PC-9 (cell line): ENCODE measurements at regions not wholly inside any gene's neighbourhood (a gene's known extent, or its start where the extent isn't known, plus 50 kb on each side); places are given as distances from the start of the nearest gene placed in this dataset.

ENCODE experiments used
- BruUV-seq: library from RNA; stranded (reverse); fragments of 400-500 nt; replicated peaks from 2 replicates; lab custom pipeline; 2021; lab: Mats Ljungman, UMichigan
- CTCF ChIA-PET: fragments of 300-600 bp; sonication (Branson Sonifier 250); formaldehyde crosslinking; loops from one replicate; lab custom pipeline; 2022; ENCODE audit warnings: antibody characterized with exemption; lab: Charles Lee
- POLR2A ChIA-PET: fragments of 300-600 bp; sonication (Branson Sonifier 250); formaldehyde crosslinking; loops from one replicate; lab custom pipeline; 2022; ENCODE audit warnings: antibody characterized with exemption; ENCODE audit not compliant: unreplicated experiment; lab: Charles Lee
- DNase-seq, 2 experiments: peaks; one replicate each; pipeline versions ENCODE4 v3.0.0 to v3.0.0-alpha.2; 2015 to 2022; ENCODE audit warnings: mixed read lengths in 1 of 2
- H2AFZ ChIP-seq: fragments of 200-600 bp; sonication (generic); 2 replicates; pipeline ENCODE4 v1.8.1; 2017; ENCODE audit warnings: antibody characterized with exemption
- H3F3A ChIP-seq: fragments of 200-600 bp; sonication (generic); 2 replicates; pipeline ENCODE4 v1.8.1; 2017; ENCODE audit warnings: antibody characterized with exemption, mild to moderate bottlenecking, low read depth; ENCODE audit not compliant: insufficient read depth
- H3K27ac ChIP-seq: fragments of 200-600 bp; sonication (generic); 2 replicates; pipeline ENCODE4 v1.6.1; 2016; ENCODE audit warnings: mixed run types
- H3K27me3 ChIP-seq: fragments of 200-600 bp; sonication (generic); 2 replicates; pipeline ENCODE4 v1.6.1; 2016; ENCODE audit warnings: low read depth, mixed run types; ENCODE audit not compliant: insufficient read depth
- H3K36me3 ChIP-seq: fragments of 200-600 bp; sonication (generic); 2 replicates; pipeline ENCODE4 v1.6.1; 2016; ENCODE audit warnings: low read depth, mixed run types
- H3K4me1 ChIP-seq: fragments of 200-600 bp; sonication (generic); replicated peaks from 2 replicates; pipeline ENCODE4 v1.6.1; 2016; ENCODE audit warnings: mixed run types; ENCODE audit not compliant: insufficient read depth
- H3K4me2 ChIP-seq: fragments of 200-600 bp; sonication (generic); 2 replicates; pipeline ENCODE4 v1.6.1; 2017; ENCODE audit warnings: mixed run types
- H3K4me3 ChIP-seq: fragments of 200-600 bp; sonication (generic); 2 replicates; pipeline ENCODE4 v1.6.1; 2016; ENCODE audit warnings: mixed run types
- H3K79me2 ChIP-seq: fragments of 200-600 bp; sonication (generic); 2 replicates; pipeline ENCODE4 v1.6.1; 2017; ENCODE audit warnings: low read depth, mixed run types
- H3K9me2 ChIP-seq: fragments of 200-600 bp; sonication (generic); 2 replicates; pipeline ENCODE4 v1.8.1; 2017; ENCODE audit warnings: mild to moderate bottlenecking; ENCODE audit not compliant: insufficient read depth
- H3K9me3 ChIP-seq: fragments of 200-600 bp; sonication (generic); 2 replicates; pipeline ENCODE4 v1.8.1; 2016; ENCODE audit warnings: low read depth; ENCODE audit not compliant: insufficient read depth
- H4K20me1 ChIP-seq: fragments of 200-600 bp; sonication (generic); 2 replicates; pipeline ENCODE4 v1.8.1; 2017; ENCODE audit not compliant: insufficient read depth
- CTCF ChIP-seq: fragments of 200-600 bp; sonication (generic); conservative IDR thresholded peaks from 2 replicates; pipeline ENCODE4 v1.6.1; 2017; ENCODE audit warnings: mixed run types, antibody characterized with exemption, mild to moderate bottlenecking, moderate library complexity
- EZH2 ChIP-seq: fragments of 200-600 bp; sonication (generic); IDR thresholded peaks from 2 replicates; pipeline ENCODE4 v1.8.0; 2017; ENCODE audit warnings: antibody characterized with exemption, low read depth
- intact Hi-C: fragments of 100-400 bp; cut with micrococcal nuclease; formaldehyde crosslinking; loops from one replicate; pipeline ENCODE4 v1.10.0; 2022; ENCODE audit not compliant: unreplicated experiment

- no peak overlapping the region for H3K4me3 ChIP-seq
- no peak for TF ChIP-seq EZH2
- TF ChIP-seq CTCF, result no peak
- H3K27me3 ChIP-seq, result no peaks in the 10 kb centered on the region
- POLR2A ChIA-PET, result no interaction called here
- no peaks in the 10 kb centered on the region for H3K79me2 ChIP-seq
- H3K9me2 ChIP-seq, result no peaks in the 10 kb centered on the region
- no peak overlapping the region for H2AFZ ChIP-seq
- H3K27ac ChIP-seq, result no peak overlapping the region
- H3F3A ChIP-seq, result no peaks in the 10 kb centered on the region
- H3K36me3 ChIP-seq, result no peaks in the 10 kb centered on the region
- CTCF ChIA-PET, result no interaction called here
- BruUV-seq, result no TSS peak
- no peak for DNase-seq
- no peaks in the 10 kb centered on the region for H3K9me3 ChIP-seq
- H3K4me1 ChIP-seq, result no peaks in the 10 kb centered on the region
- H3K4me2 ChIP-seq, result no peak overlapping the region
- intact Hi-C loops, result no loop called here
- no peaks in the 10 kb centered on the region for H4K20me1 ChIP-seq
These were observed 1455.5 kb downstream of the SUCLG1 start for GRCh38 chr2:83003555-83003954.

- Histone ChIP-seq H3F3A (no peaks in the 10 kb centered on the region), H4K20me1 (no peaks in the 10 kb centered on the region), H3K4me1 (no peaks in the 10 kb centered on the region), H3K9me3 (no peaks in the 10 kb centered on the region), H3K36me3 (no peaks in the 10 kb centered on the region), H3K79me2 (no peaks in the 10 kb centered on the region), H3K4me2 (no peak overlapping the region), H3K9me2 (no peaks in the 10 kb centered on the region), H3K27ac (no peak overlapping the region), H2AFZ (no peak overlapping the region), H3K27me3 (no peaks in the 10 kb centered on the region), H3K4me3 (no peak overlapping the region)
- ChIA-PET CTCF (no interaction called here), POLR2A (no interaction called here)
- TF ChIP-seq EZH2, result no peak
- TF ChIP-seq CTCF, result no peak
- intact Hi-C loops, result no loop called here
- DNase-seq, result no peak
- BruUV-seq, result no TSS peak
These were observed 1456.4 kb downstream of the SUCLG1 start for GRCh38 chr2:83002706-83003105.

GRCh38 chr2:82998781-82999180 is 1460.3 kb downstream of the SUCLG1 start:
- no TSS peak for BruUV-seq
- H4K20me1 ChIP-seq, result no peaks in the 10 kb centered on the region
- no peaks in the 10 kb centered on the region for H3K79me2 ChIP-seq
- TF ChIP-seq CTCF (no peak), EZH2 (no peak)
- H2AFZ ChIP-seq, result no peak overlapping the region
- H3K27me3 ChIP-seq, result no peaks in the 10 kb centered on the region
- no peak overlapping the region for H3K4me2 ChIP-seq
- peaks cover 4% of the 10 kb centered on the region; the same call in 1 of the 2 replicates for H3K9me3 ChIP-seq
- POLR2A ChIA-PET, result no interaction called here
- H3K27ac ChIP-seq, result no peak overlapping the region
- CTCF ChIA-PET, result no interaction called here
- H3F3A ChIP-seq, result peaks cover 4% of the 10 kb centered on the region; the same call in 1 of the 2 replicates
- no peaks in the 10 kb centered on the region for H3K4me1 ChIP-seq
- no peaks in the 10 kb centered on the region for H3K36me3 ChIP-seq
- H3K4me3 ChIP-seq, result no peak overlapping the region
- no peak for DNase-seq
- intact Hi-C loops, result no loop called here
- no peaks in the 10 kb centered on the region for H3K9me2 ChIP-seq
